Transverse colon (tissue), 4 donors: ENCODE measurements at regions not wholly inside any gene's neighbourhood (a gene's known extent, or its start where the extent isn't known, plus 50 kb on each side); places are given as distances from the start of the nearest gene placed in this dataset.

Experiments
- DNase-seq: peaks from one replicate; pipeline ENCODE4 v3.0.0-alpha.2; 2019
- H3K27ac ChIP-seq, 4 donors: fragments of 200-600 bp; sonication (generic); 2 replicates each; pipeline ENCODE4 v1.5.1; 2016 to 2018; ENCODE audit warnings: inconsistent platforms in 4 of 4
- H3K27me3 ChIP-seq: fragments of 200-600 bp; sonication (generic); 2 replicates; pipeline ENCODE4 v1.5.1; 2017; ENCODE audit warnings: inconsistent platforms
- H3K36me3 ChIP-seq, 4 donors: fragments of 200-600 bp; sonication (generic); 2 replicates each; pipeline ENCODE4 v1.5.1; 2017 to 2019; ENCODE audit warnings: inconsistent platforms in 4 of 4
- H3K4me1 ChIP-seq, 4 donors: fragments of 200-600 bp; sonication (generic); 2 replicates each; pipeline ENCODE4 v1.5.1; 2017 to 2020; ENCODE audit warnings: inconsistent platforms in 4 of 4
- H3K4me3 ChIP-seq, 4 donors: fragments of 200-600 bp; sonication (generic); 1 replicate in 1 of 4; 2 replicates in 3 of 4; pipeline versions ENCODE4 v1.5.1 to v1.6.1; 2017 to 2019; ENCODE audit warnings: inconsistent platforms in 4 of 4
- H3K9me3 ChIP-seq, 2 donors: fragments of 200-600 bp; sonication (generic); 2 replicates each; pipeline ENCODE4 v1.5.1; 2017 to 2019; ENCODE audit warnings: inconsistent platforms in 2 of 2
- CTCF ChIP-seq, 5 experiments: fragments of 200-600 bp in 3 of 5; fragments of 450-650 bp in 2 of 5; sonication (generic) in 3 of 5; IDR thresholded peaks; 1 replicate in 2 of 5; 2 replicates in 3 of 5; pipeline ENCODE4 v1.5.1; 2016 to 2017; ENCODE audit warnings: antibody characterized with exemption in 5 of 5, inconsistent platforms in 3 of 5, mild to moderate bottlenecking in 2 of 5, moderate library complexity in 1 of 5
- EP300 ChIP-seq: sonication (generic); formaldehyde crosslinking; IDR thresholded peaks from one replicate; pipeline ENCODE4 v1.6.1; 2017; ENCODE audit warnings: antibody characterized with exemption, low read depth
- POLR2A ChIP-seq: fragments of 450-650 bp; IDR thresholded peaks from one replicate; pipeline ENCODE4 v1.6.1; 2016; ENCODE audit warnings: antibody characterized with exemption, mild to moderate bottlenecking, moderate library complexity
- POLR2AphosphoS5 ChIP-seq, 3 donors: sonication (generic); formaldehyde crosslinking; IDR thresholded peaks; one replicate each; pipeline ENCODE4 v1.6.1; 2016; ENCODE audit warnings: antibody characterized with exemption in 3 of 3
- WGBS, 2 donors: methylation state at CpG; one replicate each; pipeline ENCODE4 v1.1.5; 2018; ENCODE audit warnings: low coverage in 1 of 2; 5-methylcytosine and 5-hydroxymethylcytosine counted together
- in situ Hi-C, 4 donors: fragments of 200-750 bp; cut with MboI; loops; one replicate each; pipeline versions ENCODE4 v1.15.0 to v1.15.1; 2017; ENCODE audit warnings: low sequenced_read_pairs in 3 of 4, low pct_ligation_motif_present in 1 of 4, low pct_unique_long_range_greater_than_20kb in 1 of 4
- intact Hi-C: fragments of 100-400 bp; cut with DNase I; formaldehyde crosslinking; loops from one replicate; pipeline ENCODE4 v1.15.1; 2023; ENCODE audit warnings: low total_unique reads

GRCh38 chr11:107232451-107232850, 214.2 kb upstream of the GUCY1A2 start:
- intact Hi-C loops (no loop called here), in situ Hi-C loops (no loop called here)
- Histone ChIP-seq H3K4me1 (no peaks in the 10 kb centered on the region), H3K9me3 (no peaks in the 10 kb centered on the region), H3K36me3 (no peaks in the 10 kb centered on the region), H3K4me3 (no peak overlapping the region), H3K27me3 (no peaks in the 10 kb centered on the region), H3K27ac (no peak overlapping the region)
- TF ChIP-seq POLR2AphosphoS5 (IDR thresholded peaks at IDR 0.05) (no peak), CTCF (IDR thresholded peaks at IDR 0.05) (no peak), EP300 (no peak), POLR2A (no peak)
- DNase-seq = no peak

DNA sequence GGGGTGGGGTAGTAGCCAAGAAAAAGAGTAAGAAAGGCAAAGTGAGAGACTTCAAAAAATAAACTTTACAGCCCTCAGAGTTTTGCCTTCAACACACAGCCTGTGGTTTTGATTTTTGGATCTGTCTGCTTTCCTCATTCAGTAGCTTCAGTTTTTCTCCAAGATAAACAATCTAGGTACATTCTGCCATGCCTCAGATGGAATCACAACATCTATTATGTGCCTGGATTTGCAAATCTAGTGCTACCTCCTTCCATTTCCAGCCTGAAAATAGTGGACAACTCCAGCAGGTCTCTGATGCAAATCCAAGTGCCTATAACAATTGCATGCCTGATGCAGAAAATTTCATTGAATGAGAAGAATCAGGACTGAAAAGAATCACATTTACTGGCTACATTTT, 206.6 kb upstream of the GUCY1A2 start:
- Histone ChIP-seq H3K27me3 (no peaks in the 10 kb centered on the region), H3K27ac (no peak overlapping the region), H3K4me3 (no peak overlapping the region), H3K36me3 (no peaks in the 10 kb centered on the region), H3K9me3 (no peaks in the 10 kb centered on the region), H3K4me1 (no peaks in the 10 kb centered on the region)
- in situ Hi-C loops (no loop called here), intact Hi-C loops (no loop called here)
- no peak for DNase-seq
- TF ChIP-seq POLR2A (no peak), POLR2AphosphoS5 (IDR thresholded peaks at IDR 0.05) (no peak), CTCF (IDR thresholded peaks at IDR 0.05) (no peak), EP300 (no peak)

DNA sequence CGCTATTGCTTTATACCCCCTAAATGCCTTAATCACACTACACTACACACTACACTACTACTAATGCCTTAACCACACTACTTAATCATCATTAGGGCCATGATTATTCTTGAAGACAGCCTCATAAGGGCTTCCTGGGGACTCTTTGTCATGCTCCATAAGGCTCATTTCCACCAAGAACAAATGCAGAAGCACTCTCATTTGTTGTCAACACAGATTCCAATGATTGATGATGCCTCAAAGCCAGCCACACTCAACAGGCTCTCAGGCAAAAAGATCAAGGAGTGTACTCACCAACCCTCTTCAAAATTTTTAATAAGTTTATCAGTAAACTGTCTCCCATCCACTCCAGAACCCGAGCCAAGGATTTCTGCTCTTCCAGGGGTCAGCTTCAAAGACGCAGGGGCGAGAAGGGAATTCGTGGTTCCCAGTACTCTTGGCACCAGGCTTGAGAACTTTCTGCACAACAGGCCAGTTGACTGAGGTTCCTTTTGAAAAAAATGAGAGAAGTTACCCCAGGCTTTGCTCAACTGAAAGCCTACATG, 204.7 kb upstream of the GUCY1A2 start:
- no peaks in the 10 kb centered on the region for H3K4me1 ChIP-seq
- intact Hi-C loops = no loop called here
- no peak overlapping the region for H3K27ac ChIP-seq
- H3K27me3 ChIP-seq = no peaks in the 10 kb centered on the region
- no peak for DNase-seq
- no peaks in the 10 kb centered on the region for H3K9me3 ChIP-seq
- WGBS, 2 donors = 72 to 90% methylated on average over 2 to 5 of the region's 5 CpGs
- in situ Hi-C loops = no loop called here
- H3K4me3 ChIP-seq = no peak overlapping the region
- no peaks in the 10 kb centered on the region for H3K36me3 ChIP-seq
- TF ChIP-seq CTCF (IDR thresholded peaks at IDR 0.05) (no peak), EP300 (no peak), POLR2A (no peak), POLR2AphosphoS5 (IDR thresholded peaks at IDR 0.05) (no peak)

- 66 to 67% methylated on average over 2 of the region's 2 CpGs for WGBS, 2 donors
- intact Hi-C loops (no loop called here), in situ Hi-C loops (no loop called here)
- H3K9me3 ChIP-seq = no peaks in the 10 kb centered on the region
- no peak overlapping the region for H3K27ac ChIP-seq
- DNase-seq = no peak
- H3K36me3 ChIP-seq = no peaks in the 10 kb centered on the region
- H3K27me3 ChIP-seq = no peaks in the 10 kb centered on the region
- H3K4me1 ChIP-seq = no peaks in the 10 kb centered on the region
- no peak overlapping the region for H3K4me3 ChIP-seq
- TF ChIP-seq POLR2A (no peak), POLR2AphosphoS5 (IDR thresholded peaks at IDR 0.05) (no peak), CTCF (IDR thresholded peaks at IDR 0.05) (no peak), EP300 (no peak)
Observed at GRCh38 chr11:107222431-107222830, 204.2 kb upstream of the GUCY1A2 start.
